GM18520 (cell line): ENCODE measurements at regions not wholly inside any gene's neighbourhood (a gene's known extent, or its start where the extent isn't known, plus 50 kb on each side); places are given as distances from the start of the nearest gene placed in this dataset.

Experiments
- ATAC-seq: cut with Tn5 transposase; IDR thresholded peaks from one replicate; pipeline ENCODE4 v1.9.1; 2021; ENCODE audit not compliant: unreplicated experiment

GRCh38 chr13:32905063-32905863 is 111.0 kb upstream of the KL start:
- ATAC-seq, result peak; percentile 68

- no peak for ATAC-seq
Measured at GRCh38 chr13:32905864-32906180, 110.4 kb upstream of the KL start.

GRCh38 chr13:32907211-32907610 is 109.0 kb upstream of the KL start:
- no peak for ATAC-seq

GRCh38 chr13:32910530-32910929 is 105.7 kb upstream of the KL start:
- no peak for ATAC-seq

GRCh38 chr13:32911506-32911905 is 104.7 kb upstream of the KL start:
- no peak for ATAC-seq

GRCh38 chr13:32914686-32915085 is 101.5 kb upstream of the KL start:
- ATAC-seq, result no peak

- no peak for ATAC-seq
Measured at GRCh38 chr13:32917504-32917903, 98.7 kb upstream of the KL start.

- ATAC-seq, result no peak
Measured at GRCh38 chr13:32923725-32924124, 92.5 kb upstream of the KL start.

- no peak for ATAC-seq
Measured at GRCh38 chr13:32924886-32925285, 91.3 kb upstream of the KL start.

GRCh38 chr13:32925506-32925905 is 90.7 kb upstream of the KL start:
- no peak for ATAC-seq

- ATAC-seq, result no peak
Measured at GRCh38 chr13:32932376-32932775, 83.8 kb upstream of the KL start.

GRCh38 chr13:32936716-32937115 is 79.5 kb upstream of the KL start:
- ATAC-seq, result no peak

- ATAC-seq, result no peak
Measured at GRCh38 chr13:32938314-32938713, 77.9 kb upstream of the KL start.

GRCh38 chr13:32938907-32939306 is 77.3 kb upstream of the KL start:
- ATAC-seq, result no peak

GRCh38 chr13:32940601-32941000 is 75.6 kb upstream of the KL start:
- no peak for ATAC-seq

GRCh38 chr13:32941368-32941767 is 74.9 kb upstream of the KL start:
- ATAC-seq, result peak; percentile 48

GRCh38 chr13:32946558-32946957 is 69.7 kb upstream of the KL start:
- no peak for ATAC-seq

- ATAC-seq, result no peak
Measured at GRCh38 chr13:32947411-32948276, 68.6 kb upstream of the KL start.

GRCh38 chr13:32949820-32950219 is 66.4 kb upstream of the KL start:
- ATAC-seq, result no peak

GRCh38 chr13:32951580-32951979 is 64.6 kb upstream of the KL start:
- no peak for ATAC-seq

GRCh38 chr13:32955881-32956594 is 60.2 kb upstream of the KL start:
- no peak for ATAC-seq

GRCh38 chr13:32956595-32956933 is 59.7 kb upstream of the KL start:
- no peak for ATAC-seq
